Fibroblast of skin of abdomen (primary cell): ENCODE measurements at regions not wholly inside any gene's neighbourhood (a gene's known extent, or its start where the extent isn't known, plus 50 kb on each side); places are given as distances from the start of the nearest gene placed in this dataset.

Experiments
- DNase-seq: peaks from one replicate; pipeline ENCODE4 v3.0.0-alpha.2; 2013

GRCh38 chr18:2263303-2263890, 307.9 kb downstream of the METTL4 start:
- DNase-seq: no peak

GRCh38 chr18:2274613-2275012, 296.7 kb downstream of the METTL4 start:
- DNase-seq: no peak

GRCh38 chr18:2281086-2281485, 290.2 kb downstream of the METTL4 start:
- no peak for DNase-seq

- DNase-seq: no peak
Observed at GRCh38 chr18:2281523-2282199, 289.6 kb downstream of the METTL4 start.

GRCh38 chr18:2293109-2293839, 278.0 kb downstream of the METTL4 start:
- DNase-seq: no peak

- no peak for DNase-seq
Observed at GRCh38 chr18:2301316-2301715, 270.0 kb downstream of the METTL4 start.

GRCh38 chr18:2302012-2302411, 269.3 kb downstream of the METTL4 start:
- DNase-seq: no peak

GRCh38 chr18:2302628-2303516, 268.4 kb downstream of the METTL4 start:
- DNase-seq: peak; percentile 53

GRCh38 chr18:2303517-2304238, 267.6 kb downstream of the METTL4 start:
- peak; percentile 18 for DNase-seq

GRCh38 chr18:2304378-2305175, 266.7 kb downstream of the METTL4 start:
- peak; percentile 13 for DNase-seq

- no peak for DNase-seq
Observed at GRCh38 chr18:2306606-2307005, 264.7 kb downstream of the METTL4 start.

- no peak for DNase-seq
Observed at GRCh38 chr18:2310886-2311285, 260.4 kb downstream of the METTL4 start.

GRCh38 chr18:2312440-2312839, 258.9 kb downstream of the METTL4 start:
- DNase-seq: no peak

GRCh38 chr18:2313332-2313731, 258.0 kb downstream of the METTL4 start:
- no peak for DNase-seq

- no peak for DNase-seq
Observed at GRCh38 chr18:2316082-2316750, 255.1 kb downstream of the METTL4 start.

- DNase-seq: no peak
Observed at GRCh38 chr18:2316751-2317696, 254.3 kb downstream of the METTL4 start.

- no peak for DNase-seq
Observed at GRCh38 chr18:2324459-2324858, 246.8 kb downstream of the METTL4 start.

GRCh38 chr18:2325308-2325849, 245.9 kb downstream of the METTL4 start:
- DNase-seq: no peak

- DNase-seq: no peak
Observed at GRCh38 chr18:2325933-2326332, 245.4 kb downstream of the METTL4 start.
